OCI-LY7 (cell line): ENCODE measurements at regions not wholly inside any gene's neighbourhood (a gene's known extent, or its start where the extent isn't known, plus 50 kb on each side); places are given as distances from the start of the nearest gene placed in this dataset.

Experiments
- EZH2phosphoT487 ChIP-seq: fragments of 200-600 bp; sonication (generic); IDR thresholded peaks from 2 replicates; pipeline ENCODE4 v1.6.1; 2018; ENCODE audit warnings: low read depth, borderline replicate concordance, mild to moderate bottlenecking, mixed run types, antibody characterized with exemption, low read length, moderate library complexity, mixed read lengths
- TF ChIP-seq, protein P1 (sequence below): fragments of 200-600 bp; sonication (generic); conservative IDR thresholded peaks from 2 replicates; pipeline ENCODE4 v1.5.1; 2014; ENCODE audit warnings: mild to moderate bottlenecking, antibody characterized with exemption, low read length, moderate library complexity, mixed read lengths

DNA sequence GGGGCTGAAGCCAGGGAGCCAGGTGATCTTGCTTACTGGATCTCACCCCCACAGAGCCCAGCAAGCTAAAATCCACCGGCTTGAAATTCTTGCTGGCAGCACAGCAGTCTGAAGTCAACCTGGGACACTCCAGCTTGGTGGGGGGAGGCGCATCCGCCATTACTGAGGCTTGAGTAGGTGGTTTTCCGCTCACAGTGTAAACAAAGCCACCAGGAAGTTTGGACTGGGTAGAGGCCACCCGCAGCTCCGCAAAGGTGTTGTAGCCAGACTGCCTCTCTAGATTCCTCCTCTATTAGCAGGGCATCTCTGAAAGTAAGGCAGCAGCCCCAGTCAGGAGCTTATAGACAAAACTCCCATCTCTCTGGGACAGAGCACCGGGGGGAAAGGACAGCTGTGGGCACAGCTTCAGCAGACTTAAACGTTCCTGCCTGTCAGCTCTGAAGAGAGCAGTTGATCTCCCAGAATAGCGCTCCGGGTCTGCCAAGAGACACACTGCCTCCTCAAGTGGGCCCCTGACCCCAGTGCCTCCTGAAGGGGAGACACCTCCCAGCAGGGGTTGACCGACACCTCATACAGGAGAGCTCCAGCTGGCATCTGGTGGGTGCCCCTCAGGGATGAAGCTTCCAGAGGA lies 206.3 kb upstream of the KHDRBS2 start:
- TF ChIP-seq, protein P1, sequence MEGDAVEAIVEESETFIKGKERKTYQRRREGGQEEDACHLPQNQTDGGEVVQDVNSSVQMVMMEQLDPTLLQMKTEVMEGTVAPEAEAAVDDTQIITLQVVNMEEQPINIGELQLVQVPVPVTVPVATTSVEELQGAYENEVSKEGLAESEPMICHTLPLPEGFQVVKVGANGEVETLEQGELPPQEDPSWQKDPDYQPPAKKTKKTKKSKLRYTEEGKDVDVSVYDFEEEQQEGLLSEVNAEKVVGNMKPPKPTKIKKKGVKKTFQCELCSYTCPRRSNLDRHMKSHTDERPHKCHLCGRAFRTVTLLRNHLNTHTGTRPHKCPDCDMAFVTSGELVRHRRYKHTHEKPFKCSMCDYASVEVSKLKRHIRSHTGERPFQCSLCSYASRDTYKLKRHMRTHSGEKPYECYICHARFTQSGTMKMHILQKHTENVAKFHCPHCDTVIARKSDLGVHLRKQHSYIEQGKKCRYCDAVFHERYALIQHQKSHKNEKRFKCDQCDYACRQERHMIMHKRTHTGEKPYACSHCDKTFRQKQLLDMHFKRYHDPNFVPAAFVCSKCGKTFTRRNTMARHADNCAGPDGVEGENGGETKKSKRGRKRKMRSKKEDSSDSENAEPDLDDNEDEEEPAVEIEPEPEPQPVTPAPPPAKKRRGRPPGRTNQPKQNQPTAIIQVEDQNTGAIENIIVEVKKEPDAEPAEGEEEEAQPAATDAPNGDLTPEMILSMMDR = no peak
- no peak for TF ChIP-seq EZH2phosphoT487
